ENCODE measurements at regions not wholly inside any gene's neighbourhood (a gene's known extent, or its start where the extent isn't known, plus 50 kb on each side); places are given as distances from the start of the nearest gene placed in this dataset.
"Not testable (repeated sequence)": the region's sequence is repeated elsewhere in the genome, so short reads cannot be mapped to it uniquely, and the experiment has no call there.

GRCh38 chr7:120180221-120180620 lies 92.8 kb upstream of the KCND2 start:
- no peak overlapping the region for H3K27ac Mint-ChIP-seq
- no peaks in the 10 kb centered on the region for H3K4me1 Mint-ChIP-seq
- H3K9me3 ChIP-seq (ENCODE audit: control insufficient read depth, low read length, poor library complexity, severe bottlenecking) = no peaks in the 10 kb centered on the region
- DNase-seq (no peak), ATAC-seq (no peak)
- H3K36me3 Mint-ChIP-seq (ENCODE audit: low read depth) = no peaks in the 10 kb centered on the region
- H3K27me3 Mint-ChIP-seq = no peaks in the 10 kb centered on the region
- H3K4me3 Mint-ChIP-seq = no peak overlapping the region

GRCh38 chr7:120181499-120181898 lies 91.5 kb upstream of the KCND2 start:
- Mint-ChIP-seq H3K36me3 (ENCODE audit: low read depth) (no peaks in the 10 kb centered on the region), H3K27me3 (no peaks in the 10 kb centered on the region), H3K4me1 (no peaks in the 10 kb centered on the region), H3K27ac (no peak overlapping the region), H3K4me3 (no peak overlapping the region)
- ATAC-seq (no peak), DNase-seq (no peak)
- no peaks in the 10 kb centered on the region for H3K9me3 ChIP-seq (ENCODE audit: control insufficient read depth, low read length, poor library complexity, severe bottlenecking)

- Mint-ChIP-seq H3K27ac (no peak overlapping the region), H3K4me3 (no peak overlapping the region), H3K27me3 (no peaks in the 10 kb centered on the region), H3K4me1 (no peaks in the 10 kb centered on the region), H3K36me3 (ENCODE audit: low read depth) (no peaks in the 10 kb centered on the region)
- no peaks in the 10 kb centered on the region for H3K9me3 ChIP-seq (ENCODE audit: control insufficient read depth, low read length, poor library complexity, severe bottlenecking)
- ATAC-seq (no peak), DNase-seq (no peak)
Measured at GRCh38 chr7:120184866-120185265, 88.1 kb upstream of the KCND2 start.

- Mint-ChIP-seq H3K36me3 (ENCODE audit: low read depth) (no peaks in the 10 kb centered on the region), H3K27me3 (no peaks in the 10 kb centered on the region), H3K27ac (no peak overlapping the region), H3K4me3 (no peak overlapping the region), H3K4me1 (no peaks in the 10 kb centered on the region)
- no peaks in the 10 kb centered on the region for H3K9me3 ChIP-seq (ENCODE audit: control insufficient read depth, low read length, poor library complexity, severe bottlenecking)
- DNase-seq (no peak), ATAC-seq (no peak)
Measured at GRCh38 chr7:120185940-120186682, 86.9 kb upstream of the KCND2 start.

GRCh38 chr7:120186688-120187087 lies 86.3 kb upstream of the KCND2 start:
- Mint-ChIP-seq H3K27ac (no peak overlapping the region), H3K4me1 (no peaks in the 10 kb centered on the region), H3K36me3 (ENCODE audit: low read depth) (no peaks in the 10 kb centered on the region), H3K27me3 (no peaks in the 10 kb centered on the region), H3K4me3 (no peak overlapping the region)
- no peaks in the 10 kb centered on the region for H3K9me3 ChIP-seq (ENCODE audit: control insufficient read depth, low read length, poor library complexity, severe bottlenecking)
- no peak for ATAC-seq
- no peak for DNase-seq

GRCh38 chr7:120189623-120190022 lies 83.4 kb upstream of the KCND2 start:
- DNase-seq (no peak), ATAC-seq (no peak)
- no peak overlapping the region for H3K27ac Mint-ChIP-seq
- no peaks in the 10 kb centered on the region for H3K27me3 Mint-ChIP-seq
- H3K9me3 ChIP-seq (ENCODE audit: control insufficient read depth, low read length, poor library complexity, severe bottlenecking) = no peaks in the 10 kb centered on the region
- H3K4me3 Mint-ChIP-seq = no peak overlapping the region
- no peaks in the 10 kb centered on the region for H3K4me1 Mint-ChIP-seq
- no peaks in the 10 kb centered on the region for H3K36me3 Mint-ChIP-seq (ENCODE audit: low read depth)

GRCh38 chr7:120190109-120190508 lies 82.9 kb upstream of the KCND2 start:
- H3K9me3 ChIP-seq (ENCODE audit: control insufficient read depth, low read length, poor library complexity, severe bottlenecking) = no peaks in the 10 kb centered on the region
- H3K36me3 Mint-ChIP-seq (ENCODE audit: low read depth) = no peaks in the 10 kb centered on the region
- H3K27ac Mint-ChIP-seq = no peak overlapping the region
- DNase-seq (no peak), ATAC-seq (no peak)
- no peaks in the 10 kb centered on the region for H3K4me1 Mint-ChIP-seq
- no peaks in the 10 kb centered on the region for H3K27me3 Mint-ChIP-seq
- H3K4me3 Mint-ChIP-seq = no peak overlapping the region

- H3K27me3 Mint-ChIP-seq = no peaks in the 10 kb centered on the region
- ATAC-seq (no peak), DNase-seq (no peak)
- H3K4me1 Mint-ChIP-seq = no peaks in the 10 kb centered on the region
- no peaks in the 10 kb centered on the region for H3K36me3 Mint-ChIP-seq (ENCODE audit: low read depth)
- H3K27ac Mint-ChIP-seq = no peak overlapping the region
- no peaks in the 10 kb centered on the region for H3K9me3 ChIP-seq (ENCODE audit: control insufficient read depth, low read length, poor library complexity, severe bottlenecking)
- no peak overlapping the region for H3K4me3 Mint-ChIP-seq
Measured at GRCh38 chr7:120190566-120190965, 82.4 kb upstream of the KCND2 start.

GRCh38 chr7:120191423-120191822 lies 81.6 kb upstream of the KCND2 start:
- H3K4me3 Mint-ChIP-seq; H3K27ac Mint-ChIP-seq; H3K36me3 Mint-ChIP-seq (ENCODE audit: low read depth); DNase-seq; ATAC-seq; H3K27me3 Mint-ChIP-seq; H3K4me1 Mint-ChIP-seq; H3K9me3 ChIP-seq (ENCODE audit: control insufficient read depth, low read length, poor library complexity, severe bottlenecking): not testable (repeated sequence)

GRCh38 chr7:120201290-120201689 lies 71.7 kb upstream of the KCND2 start:
- no peaks in the 10 kb centered on the region for H3K36me3 Mint-ChIP-seq (ENCODE audit: low read depth)
- no peak for ATAC-seq
- no peak overlapping the region for H3K4me3 Mint-ChIP-seq
- no peak overlapping the region for H3K27ac Mint-ChIP-seq
- DNase-seq = no peak
- H3K9me3 ChIP-seq (ENCODE audit: control insufficient read depth, low read length, poor library complexity, severe bottlenecking) = no peaks in the 10 kb centered on the region
- H3K27me3 Mint-ChIP-seq = no peaks in the 10 kb centered on the region
- H3K4me1 Mint-ChIP-seq = no peaks in the 10 kb centered on the region

GRCh38 chr7:120205101-120205500 lies 67.9 kb upstream of the KCND2 start:
- Mint-ChIP-seq H3K27ac (no peak overlapping the region), H3K36me3 (ENCODE audit: low read depth) (no peaks in the 10 kb centered on the region), H3K4me1 (no peaks in the 10 kb centered on the region), H3K27me3 (no peaks in the 10 kb centered on the region), H3K4me3 (no peak overlapping the region)
- H3K9me3 ChIP-seq (ENCODE audit: control insufficient read depth, low read length, poor library complexity, severe bottlenecking) = no peaks in the 10 kb centered on the region
- no peak for ATAC-seq
- no peak for DNase-seq

GRCh38 chr7:120207037-120207436 lies 65.9 kb upstream of the KCND2 start:
- no peak overlapping the region for H3K4me3 Mint-ChIP-seq
- H3K27ac Mint-ChIP-seq = no peak overlapping the region
- H3K27me3 Mint-ChIP-seq = no peaks in the 10 kb centered on the region
- no peaks in the 10 kb centered on the region for H3K4me1 Mint-ChIP-seq
- H3K36me3 Mint-ChIP-seq (ENCODE audit: low read depth) = no peaks in the 10 kb centered on the region
- no peaks in the 10 kb centered on the region for H3K9me3 ChIP-seq (ENCODE audit: control insufficient read depth, low read length, poor library complexity, severe bottlenecking)
- DNase-seq = no peak
- ATAC-seq = no peak

GRCh38 chr7:120215654-120216053 lies 57.3 kb upstream of the KCND2 start:
- DNase-seq (no peak), ATAC-seq (no peak)
- H3K9me3 ChIP-seq (ENCODE audit: control insufficient read depth, low read length, poor library complexity, severe bottlenecking) = no peaks in the 10 kb centered on the region
- Mint-ChIP-seq H3K36me3 (ENCODE audit: low read depth) (no peaks in the 10 kb centered on the region), H3K4me3 (no peak overlapping the region), H3K4me1 (no peaks in the 10 kb centered on the region), H3K27ac (no peak overlapping the region), H3K27me3 (no peaks in the 10 kb centered on the region)

GRCh38 chr7:120216947-120217346 lies 56.0 kb upstream of the KCND2 start:
- DNase-seq = no peak
- no peak for ATAC-seq
- no peaks in the 10 kb centered on the region for H3K36me3 Mint-ChIP-seq (ENCODE audit: low read depth)
- H3K4me1 Mint-ChIP-seq = no peaks in the 10 kb centered on the region
- H3K9me3 ChIP-seq (ENCODE audit: control insufficient read depth, low read length, poor library complexity, severe bottlenecking) = no peaks in the 10 kb centered on the region
- no peaks in the 10 kb centered on the region for H3K27me3 Mint-ChIP-seq
- no peak overlapping the region for H3K27ac Mint-ChIP-seq
- H3K4me3 Mint-ChIP-seq = no peak overlapping the region

Measured in T-helper 17 cell (primary cell).